Vagina (tissue), 2 donors: ENCODE measurements at regions not wholly inside any gene's neighbourhood (a gene's known extent, or its start where the extent isn't known, plus 50 kb on each side); places are given as distances from the start of the nearest gene placed in this dataset.

Source experiments
- CTCF ChIP-seq, 3 experiments: fragments of 450-650 bp in 2 of 3; fragments of 200-600 bp in 1 of 3; sonication (generic) in 1 of 3; IDR thresholded peaks; one replicate each; pipeline ENCODE4 v1.5.1; 2017 to 2019; ENCODE audit warnings: antibody characterized with exemption in 3 of 3, mild to moderate bottlenecking in 2 of 3, moderate library complexity in 2 of 3
- POLR2A ChIP-seq, 2 donors: fragments of 450-650 bp; IDR thresholded peaks; one replicate each; pipeline ENCODE4 v1.6.1; 2017; ENCODE audit warnings: antibody characterized with exemption in 2 of 2, mild to moderate bottlenecking in 2 of 2, moderate library complexity in 2 of 2
- POLR2AphosphoS5 ChIP-seq, 2 donors: sonication (generic); formaldehyde crosslinking; IDR thresholded peaks; one replicate each; pipeline ENCODE4 v1.9.0; 2017; ENCODE audit warnings: antibody characterized with exemption in 2 of 2, mild to moderate bottlenecking in 2 of 2, low read depth in 1 of 2; ENCODE audit not compliant: insufficient read depth in 1 of 2

DNA sequence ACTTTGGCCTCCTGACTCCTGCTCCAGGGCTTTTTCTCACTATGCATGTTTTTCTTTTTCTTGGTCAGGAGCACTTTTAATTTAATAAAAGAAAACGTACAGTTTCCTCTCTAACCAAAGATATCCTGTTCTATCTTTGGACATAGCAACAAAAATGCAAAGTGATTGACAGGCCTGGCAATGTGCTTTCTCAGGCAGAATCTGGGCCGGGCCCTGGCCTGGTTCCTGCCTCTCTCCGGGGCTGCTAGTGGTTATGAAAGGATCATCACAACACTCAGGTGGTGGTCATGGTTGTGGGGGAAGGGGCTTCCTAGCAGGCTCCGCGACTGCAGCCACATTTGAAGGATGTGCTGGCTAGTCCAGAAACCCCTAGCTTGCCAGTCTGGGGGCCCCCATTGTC, 85.8 kb upstream of the USP24 start:
- TF ChIP-seq CTCF (IDR thresholded peaks at IDR 0.05): no peak
- no peak for TF ChIP-seq POLR2A (IDR thresholded peaks at IDR 0.05)
- TF ChIP-seq POLR2AphosphoS5 (IDR thresholded peaks at IDR 0.05; ENCODE audit: insufficient read depth in 1 of 2, low read depth in 1 of 2): no peak
